Activated naive CD4-positive, alpha-beta T cell (primary cell): ENCODE measurements at regions not wholly inside any gene's neighbourhood (a gene's known extent, or its start where the extent isn't known, plus 50 kb on each side); places are given as distances from the start of the nearest gene placed in this dataset.

Source experiments
- DNase-seq, 4 experiments: peaks; one replicate each; lab custom pipeline; 2025; lab: John Stamatoyannopoulos, UW

DNA sequence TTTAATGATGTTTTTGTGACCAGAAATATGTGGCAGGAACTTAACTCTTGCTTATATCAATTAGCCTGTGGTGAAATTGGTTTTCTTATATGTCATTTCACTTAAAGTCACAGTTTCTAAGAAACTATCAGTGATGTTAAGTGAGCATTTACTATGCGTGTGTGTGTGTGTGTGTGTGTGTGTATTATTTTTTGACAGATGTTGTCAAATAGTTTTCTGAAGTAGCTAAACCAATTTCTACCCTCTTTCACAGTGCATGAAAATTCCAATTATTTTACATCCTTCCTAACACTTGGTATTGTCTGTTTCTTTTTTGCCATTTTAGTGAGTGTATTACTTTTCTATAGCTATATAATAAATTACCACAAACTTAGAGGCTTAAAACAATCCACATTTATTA, 122.1 kb upstream of the CAND1 start:
- no peak for DNase-seq

DNA sequence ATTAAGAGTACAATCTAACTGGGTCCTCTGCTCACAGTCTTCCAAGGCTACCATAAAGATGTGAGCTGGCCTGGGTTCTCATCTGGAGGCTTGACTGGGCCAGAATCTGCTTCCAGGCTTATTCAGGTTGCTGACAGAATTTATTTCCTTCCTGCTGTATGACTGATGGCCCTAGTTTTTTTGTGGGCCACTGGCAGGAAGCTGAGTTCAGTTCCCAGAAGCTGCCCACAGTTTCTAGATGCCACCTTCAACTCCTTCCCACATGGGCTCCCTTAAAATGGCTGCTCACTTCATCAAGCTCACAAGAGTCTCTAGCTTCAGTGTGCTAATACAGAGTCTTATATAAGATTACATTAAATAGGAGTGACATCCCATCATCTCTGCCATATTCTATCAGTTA, 121.7 kb upstream of the CAND1 start:
- DNase-seq: no peak

DNA sequence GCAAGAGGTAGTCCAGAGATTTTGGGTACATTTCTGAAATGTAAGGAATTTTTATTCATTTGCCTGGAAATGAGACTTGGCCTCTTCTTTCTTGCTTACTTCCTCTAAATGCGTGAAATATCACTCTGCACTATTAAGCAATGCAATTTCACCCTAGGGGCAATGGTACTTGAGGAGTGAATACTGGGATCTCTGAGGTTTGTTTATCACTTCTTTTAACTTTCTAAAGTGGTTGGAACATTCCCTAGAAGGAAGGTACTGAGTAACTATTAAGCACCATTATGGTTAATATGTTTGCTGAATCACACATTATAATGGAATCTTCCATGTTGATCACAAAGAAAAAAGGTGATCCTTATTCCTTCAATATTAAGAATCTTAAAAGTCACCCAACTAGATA, 120.9 kb upstream of the CAND1 start:
- DNase-seq: no peak

DNA sequence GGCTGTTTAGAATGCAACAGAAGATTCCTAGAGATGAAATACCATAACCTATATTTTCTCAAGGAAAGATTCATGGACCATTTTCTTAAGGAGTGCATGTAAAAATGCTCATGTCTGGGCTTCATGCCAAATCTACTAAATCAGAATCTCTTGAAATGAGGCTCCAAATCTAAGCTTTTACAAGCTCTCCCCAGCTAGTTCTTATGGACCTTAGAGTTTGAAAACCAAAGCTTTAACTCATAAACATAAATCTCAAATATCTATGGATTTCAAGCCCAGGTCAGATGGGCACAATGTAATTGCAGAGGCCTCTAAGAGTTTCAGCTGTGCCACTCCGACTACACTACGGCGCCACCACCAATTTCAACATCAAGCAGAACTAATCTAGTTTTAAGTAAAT, 117.3 kb upstream of the CAND1 start:
- DNase-seq: no peak

DNA sequence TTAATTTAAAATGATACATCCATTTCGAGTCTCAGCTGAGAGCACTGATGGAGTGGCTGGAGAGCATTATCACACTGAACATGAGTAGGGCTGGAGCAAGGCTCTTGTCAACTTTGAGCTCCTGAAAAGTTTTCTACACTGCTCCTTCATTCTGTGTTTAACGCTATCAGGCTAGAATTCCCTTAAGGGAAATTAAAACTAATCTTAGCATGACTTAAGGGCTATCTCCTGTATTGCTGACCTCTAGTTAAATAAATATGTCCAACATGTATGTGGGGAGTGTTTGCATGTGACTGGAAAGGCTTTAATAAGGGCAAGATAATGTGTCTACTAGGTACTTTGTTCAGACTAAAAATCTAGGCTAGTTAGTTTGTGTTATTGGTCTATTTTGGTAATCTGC, 116.7 kb upstream of the CAND1 start:
- no peak for DNase-seq

DNA sequence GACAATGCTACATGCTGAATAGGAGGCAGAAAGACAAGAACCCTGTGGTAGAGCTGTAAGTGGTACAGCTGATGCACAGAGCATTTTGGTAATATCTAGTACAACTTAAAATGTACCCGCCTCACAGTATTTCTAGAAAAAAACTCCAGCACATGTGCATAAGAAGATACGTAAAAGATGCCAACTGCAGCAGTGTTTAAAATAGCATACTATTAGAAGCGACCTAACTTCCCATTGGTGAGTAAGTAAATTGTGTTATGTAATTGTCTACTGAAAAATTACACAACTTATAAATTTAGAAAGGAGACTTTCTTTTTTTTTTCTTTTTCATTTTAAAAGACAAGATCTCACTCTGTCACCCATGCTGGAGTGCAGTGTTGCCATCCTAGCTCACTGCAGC, 114.3 kb upstream of the CAND1 start:
- no peak for DNase-seq

DNA sequence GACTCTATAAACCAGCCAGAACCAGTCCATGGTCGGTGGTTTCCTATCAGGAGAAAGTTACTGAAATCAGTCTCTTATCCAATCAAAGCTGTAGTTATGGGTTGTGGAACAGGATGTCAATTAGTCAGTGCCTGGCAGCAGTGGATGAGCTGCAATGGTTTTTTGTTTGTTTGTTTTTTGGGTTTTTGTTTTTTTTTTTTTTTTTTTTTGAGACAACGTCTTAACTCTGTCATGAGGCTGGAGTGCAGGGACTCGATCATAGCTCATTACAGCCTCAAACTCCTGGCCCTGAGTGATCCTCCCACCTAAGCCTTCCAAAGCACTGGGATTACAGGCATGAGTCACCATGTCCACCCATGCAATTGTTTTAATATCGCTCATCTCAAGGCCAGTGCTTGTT, 113.3 kb upstream of the CAND1 start:
- DNase-seq: no peak

DNA sequence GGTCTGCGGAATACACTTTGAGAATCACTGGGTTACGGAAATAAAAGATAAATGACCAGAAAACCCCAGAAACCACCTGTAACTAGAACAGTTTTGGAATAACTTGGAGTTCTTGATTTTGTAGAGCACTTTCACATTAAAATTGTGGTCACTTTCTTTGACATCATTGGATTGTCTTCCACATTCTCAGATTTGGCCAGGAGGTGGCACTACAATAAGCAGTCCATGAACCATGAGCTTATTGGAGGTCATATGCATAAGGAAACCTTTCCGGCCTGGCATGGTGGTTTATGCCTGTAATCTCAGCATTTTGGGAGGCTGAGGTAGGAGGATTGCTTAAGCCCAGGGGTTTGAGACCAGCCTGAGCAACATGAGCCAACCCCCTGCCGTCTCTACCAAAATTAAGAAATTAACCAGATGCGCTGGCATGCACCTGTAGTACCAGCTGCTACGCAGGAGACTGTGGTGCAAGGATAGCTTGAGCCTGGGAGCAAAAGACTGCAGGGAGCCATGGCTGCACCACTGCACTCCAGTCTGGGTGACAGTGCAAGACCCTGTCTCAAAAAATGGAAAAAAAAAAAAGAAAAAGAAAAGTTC, 107.7 kb upstream of the CAND1 start:
- no peak for DNase-seq

DNA sequence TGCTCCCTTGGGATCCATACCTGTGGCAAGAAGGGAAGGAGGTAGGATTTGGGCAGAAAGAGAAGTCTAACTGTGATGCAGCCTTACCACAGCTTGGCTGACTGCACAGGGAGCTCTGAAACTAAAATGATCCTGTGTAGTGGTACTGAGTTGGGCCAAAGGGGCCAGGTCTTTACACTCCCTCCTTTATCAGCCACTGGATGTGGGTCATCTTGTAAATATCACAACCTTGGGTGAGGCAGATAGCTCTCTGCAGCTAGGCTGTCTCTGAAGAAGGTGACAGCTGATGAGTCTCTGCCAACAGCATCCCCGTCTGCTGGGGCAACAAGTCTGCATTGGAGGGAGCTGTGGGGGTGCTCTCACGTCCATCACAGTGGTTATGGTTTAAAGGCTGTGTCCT, 95.9 kb upstream of the CAND1 start:
- no peak for DNase-seq

DNA sequence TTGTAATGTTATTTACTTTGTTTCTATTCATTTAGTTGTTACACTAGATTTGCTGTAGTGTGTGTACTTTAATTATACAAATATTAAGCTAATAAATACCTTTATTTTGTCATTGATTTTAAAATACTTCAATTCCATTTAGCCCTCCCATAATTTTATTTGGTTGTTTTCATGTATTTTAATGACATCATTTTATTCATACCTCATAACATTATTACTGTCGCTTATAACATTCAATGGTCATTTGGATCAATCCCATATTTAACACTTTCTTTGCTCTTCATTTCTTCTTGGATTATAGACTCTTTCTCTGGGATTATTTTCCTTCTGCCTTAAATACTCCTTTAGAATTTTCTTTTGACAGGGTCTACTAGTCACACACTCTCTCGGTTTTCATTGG, 86.6 kb upstream of the CAND1 start:
- no peak for DNase-seq

DNA sequence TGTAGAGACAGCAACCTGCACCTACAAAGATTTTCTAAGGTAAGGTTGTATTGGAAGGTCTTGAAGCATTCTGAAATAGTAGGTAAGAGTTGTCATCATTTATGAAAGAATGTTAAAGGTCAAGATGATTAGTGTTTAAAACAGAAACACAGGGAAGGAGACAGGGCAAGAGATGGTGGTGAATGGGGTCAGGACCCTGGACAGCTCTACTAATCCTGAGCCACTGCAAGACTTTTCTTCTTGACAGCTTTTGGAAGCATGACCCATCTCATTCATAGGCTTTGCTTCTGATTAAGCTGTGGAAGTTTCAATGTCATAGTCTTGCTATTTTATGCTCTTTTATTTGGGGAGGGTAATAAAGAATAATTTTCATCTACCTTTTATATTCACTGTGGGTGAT, 75.5 kb upstream of the CAND1 start:
- no peak for DNase-seq

DNA sequence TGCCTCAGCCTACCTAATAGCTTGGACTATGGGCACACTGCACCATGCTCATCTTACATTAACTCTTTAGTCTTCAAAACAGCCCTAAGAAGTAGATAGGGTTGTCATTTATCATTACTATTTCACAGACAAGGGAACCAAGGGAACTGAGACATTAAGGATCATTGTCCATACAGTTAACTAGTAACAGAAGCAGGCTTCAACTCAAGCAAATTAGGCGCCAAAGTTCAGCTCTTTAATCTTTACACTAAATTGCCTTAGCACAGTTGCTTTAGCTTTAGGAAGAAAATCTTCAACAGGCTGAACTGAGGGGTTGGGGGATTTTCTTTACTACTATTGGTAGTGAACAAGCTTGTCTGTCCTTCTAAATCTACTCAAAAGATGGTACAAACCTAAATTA, 68.8 kb upstream of the CAND1 start:
- DNase-seq: no peak

DNA sequence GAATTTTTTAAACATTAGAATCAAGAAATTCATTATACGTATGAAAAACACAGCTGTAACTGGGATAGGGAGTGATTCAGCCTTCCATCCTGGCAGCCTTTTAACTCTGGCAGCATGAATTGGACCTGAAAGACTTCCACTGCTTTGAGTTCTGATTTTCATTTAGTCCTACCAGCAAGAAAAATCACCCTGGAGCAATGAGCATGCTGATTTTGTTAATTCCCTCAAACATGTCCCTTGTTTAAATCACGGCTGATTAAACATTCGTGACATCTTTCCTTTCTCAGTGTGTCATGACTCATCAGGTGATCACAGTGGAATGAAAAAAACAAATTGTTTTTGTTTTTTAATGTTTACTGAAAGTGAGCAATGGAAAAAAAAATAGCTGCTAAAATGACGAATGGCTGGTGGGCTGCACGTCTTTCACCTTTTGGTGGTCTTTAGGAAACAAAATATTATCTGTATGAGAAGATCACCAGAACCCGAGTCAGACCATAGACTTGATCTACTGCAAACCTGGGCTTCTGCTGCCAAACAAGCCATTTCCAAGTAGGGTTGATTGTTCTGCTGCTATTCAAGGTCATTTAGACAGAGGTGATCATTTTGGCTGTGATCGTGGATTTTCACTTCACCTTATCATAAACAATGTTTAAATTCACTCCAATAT, 67.0 kb upstream of the CAND1 start:
- DNase-seq: no peak

DNA sequence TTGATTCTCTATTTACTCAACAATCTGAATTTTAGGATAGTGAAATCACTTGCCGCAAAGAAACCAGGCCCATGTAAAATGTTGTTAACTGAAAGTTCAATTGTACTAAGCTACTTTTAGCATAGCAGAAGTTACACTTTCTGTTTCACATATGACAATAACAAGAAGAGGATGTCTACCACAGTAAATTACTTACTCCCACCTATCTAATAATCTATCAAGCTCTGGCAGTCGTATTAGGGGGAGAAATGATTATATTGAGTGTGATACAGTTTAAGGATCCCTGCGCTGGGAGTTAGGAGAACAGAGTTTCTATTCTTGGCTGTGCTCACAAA, 66.5 kb upstream of the CAND1 start:
- DNase-seq: no peak

DNA sequence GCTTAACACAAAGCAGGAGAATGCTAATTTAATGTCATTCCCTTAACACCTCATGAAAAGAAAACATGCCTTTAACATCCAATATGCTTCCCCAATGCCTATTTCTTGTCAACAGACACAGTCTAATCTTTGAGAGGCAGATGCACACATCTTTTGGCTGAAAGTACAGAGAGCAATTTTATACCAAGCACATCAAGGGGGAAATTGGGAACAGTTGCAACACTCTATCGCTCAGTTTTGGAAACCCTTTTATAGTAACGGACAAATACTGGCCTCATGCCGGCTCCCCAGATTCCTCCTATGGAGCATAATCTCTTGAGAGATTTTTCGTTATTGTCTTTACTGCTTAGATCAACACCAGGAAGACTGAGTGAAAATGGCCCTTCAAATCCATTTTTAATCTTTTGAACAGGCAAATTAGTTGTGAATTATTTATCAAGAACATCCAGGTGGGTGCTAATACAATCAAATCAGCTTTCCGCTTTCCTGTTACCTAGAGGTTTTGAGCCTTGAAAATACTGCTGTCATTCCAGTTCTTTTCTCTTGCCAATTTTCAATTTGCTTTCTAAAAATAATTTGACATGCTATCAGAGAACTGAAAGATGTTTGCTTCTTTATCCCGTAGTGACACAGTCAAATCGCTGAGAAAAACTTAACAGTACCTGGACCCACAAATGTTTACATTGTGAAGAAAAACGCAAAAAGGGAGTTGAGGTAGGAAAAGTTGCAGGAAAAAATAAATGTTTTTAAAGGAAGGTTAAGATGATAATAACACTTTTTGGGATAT, 60.7 kb upstream of the CAND1 start:
- no peak for DNase-seq

DNA sequence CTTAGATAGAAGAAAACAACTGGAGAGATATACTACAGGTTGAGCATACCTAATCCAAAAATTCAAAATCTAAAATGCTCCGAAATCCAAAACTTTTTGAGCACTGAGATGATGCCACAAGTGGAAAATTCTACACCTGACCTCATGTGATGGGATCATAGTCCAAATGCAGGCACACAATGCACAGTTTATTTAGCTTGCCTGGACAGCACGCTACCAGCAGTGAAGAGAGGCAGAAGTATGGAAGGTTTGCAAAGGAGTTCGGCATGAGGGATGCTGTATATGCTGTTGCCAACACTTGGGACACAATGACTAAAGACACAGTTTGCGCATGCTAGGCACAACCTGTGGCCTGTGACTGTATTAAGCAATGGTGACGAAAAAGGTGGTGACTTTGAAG, 58.1 kb upstream of the CAND1 start:
- DNase-seq: no peak

DNA sequence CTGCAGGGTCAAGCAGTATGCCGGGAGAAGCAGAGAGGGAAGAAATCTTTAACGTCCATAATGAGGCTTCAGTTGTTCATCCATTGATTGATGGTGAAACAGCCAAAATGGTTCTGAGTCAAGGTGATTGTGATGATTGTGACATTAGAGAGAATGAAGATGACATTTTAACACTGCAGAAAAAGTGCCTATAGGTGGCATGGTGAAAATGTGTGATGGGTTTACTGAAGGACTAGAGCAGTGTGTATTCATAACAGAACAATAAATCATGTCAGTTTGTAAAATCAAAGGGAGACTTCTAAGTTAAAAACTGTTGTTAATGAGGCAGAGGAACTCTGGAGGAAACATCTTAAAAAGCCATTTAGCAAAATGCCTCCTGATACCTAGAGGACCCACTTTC, 57.7 kb upstream of the CAND1 start:
- no peak for DNase-seq

DNA sequence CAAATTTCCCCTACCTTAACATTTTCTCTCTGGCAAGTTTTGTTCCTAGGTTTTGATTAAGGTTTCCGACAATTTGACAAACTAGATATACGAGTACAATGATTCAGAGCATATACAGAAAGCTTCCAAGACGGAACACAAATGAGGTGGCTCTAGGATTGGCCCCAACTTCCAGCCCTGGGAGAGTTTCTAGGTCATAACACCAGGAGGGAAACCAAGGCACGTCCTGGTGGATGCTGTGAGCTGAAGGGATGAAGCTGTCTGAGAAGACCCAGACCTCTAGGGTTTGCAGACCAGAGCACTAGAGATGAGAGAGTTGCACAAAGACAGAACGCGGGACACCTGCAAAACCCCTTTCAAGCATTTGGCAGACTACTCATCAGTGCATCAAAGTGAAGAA, 51.5 kb upstream of the CAND1 start:
- DNase-seq: no peak
